Bronchial epithelial cell (primary cell): ENCODE measurements at regions not wholly inside any gene's neighbourhood (a gene's known extent, or its start where the extent isn't known, plus 50 kb on each side); places are given as distances from the start of the nearest gene placed in this dataset.

Source experiments
- DNase-seq: peaks from one replicate; pipeline ENCODE4 v3.0.0-alpha.2; 2010; ENCODE audit warnings: low read depth
- FAIRE-seq: peaks from 2 replicates; lab custom pipeline; 2011; peaks lifted over from hg19 to GRCh38; lab: Jason Lieb, UNC
- H3K27me3 ChIP-seq: 2 replicates; pipeline ENCODE4 v1.5.1; 2011; ENCODE audit warnings: low read length; ENCODE audit not compliant: control insufficient read depth, insufficient read depth
- H3K36me3 ChIP-seq: 2 replicates; pipeline ENCODE4 v1.5.1; 2011; ENCODE audit warnings: low read length; ENCODE audit not compliant: control insufficient read depth, insufficient read depth
- H3K4me3 ChIP-seq: 2 replicates; pipeline ENCODE4 v1.5.1; 2011; ENCODE audit warnings: mild to moderate bottlenecking, low read depth, low read length, control low read depth
- CTCF ChIP-seq: IDR thresholded peaks from 2 replicates; pipeline ENCODE4 v1.5.1; 2011; ENCODE audit warnings: mild to moderate bottlenecking, moderate library complexity, low read length, control low read depth, inconsistent platforms; ENCODE audit not compliant: insufficient read depth, severe bottlenecking

- no peak overlapping the region for H3K4me3 ChIP-seq
- H3K36me3 ChIP-seq, result no peaks in the 10 kb centered on the region
- no peak for TF ChIP-seq CTCF
- no peaks in the 10 kb centered on the region for H3K27me3 ChIP-seq
- peak; percentile 18 for DNase-seq
- no peak for FAIRE-seq
Measured at GRCh38 chr18:57087644-57088376, 59.1 kb upstream of the BOD1L2 start.

GRCh38 chr18:57088883-57089282, 58.0 kb upstream of the BOD1L2 start:
- FAIRE-seq (no peak), DNase-seq (no peak)
- H3K36me3 ChIP-seq, result no peaks in the 10 kb centered on the region
- no peaks in the 10 kb centered on the region for H3K27me3 ChIP-seq
- no peak overlapping the region for H3K4me3 ChIP-seq
- TF ChIP-seq CTCF, result no peak

- DNase-seq (no peak), FAIRE-seq (no peak)
- no peaks in the 10 kb centered on the region for H3K27me3 ChIP-seq
- no peak for TF ChIP-seq CTCF
- no peak overlapping the region for H3K4me3 ChIP-seq
- H3K36me3 ChIP-seq, result no peaks in the 10 kb centered on the region
Measured at GRCh38 chr18:57089702-57090101, 57.2 kb upstream of the BOD1L2 start.

GRCh38 chr18:57091231-57091630, 55.7 kb upstream of the BOD1L2 start:
- Histone ChIP-seq H3K27me3 (no peaks in the 10 kb centered on the region), H3K36me3 (no peaks in the 10 kb centered on the region), H3K4me3 (no peak overlapping the region)
- FAIRE-seq, result no peak
- no peak for DNase-seq
- no peak for TF ChIP-seq CTCF

- Histone ChIP-seq H3K36me3 (no peaks in the 10 kb centered on the region), H3K27me3 (no peaks in the 10 kb centered on the region), H3K4me3 (no peak overlapping the region)
- DNase-seq (no peak), FAIRE-seq (no peak)
- TF ChIP-seq CTCF, result no peak
Measured at GRCh38 chr18:57094175-57094574, 52.7 kb upstream of the BOD1L2 start.

- DNase-seq, result no peak
- no peak for TF ChIP-seq CTCF
- no peaks in the 10 kb centered on the region for H3K27me3 ChIP-seq
- peak; percentile 66 for FAIRE-seq
- H3K4me3 ChIP-seq, result no peak overlapping the region
- H3K36me3 ChIP-seq, result no peaks in the 10 kb centered on the region
Measured at GRCh38 chr18:57095884-57096283, 51.0 kb upstream of the BOD1L2 start.
